A673 (cell line): ENCODE measurements at regions not wholly inside any gene's neighbourhood (a gene's known extent, or its start where the extent isn't known, plus 50 kb on each side); places are given as distances from the start of the nearest gene placed in this dataset.

Experiments
- BruUV-seq: library from RNA; stranded (reverse); fragments of 400-500 nt; replicated peaks from 2 replicates; lab custom pipeline; 2021; lab: Mats Ljungman, UMichigan
- CTCF ChIA-PET: fragments of 300-600 bp; sonication (Branson Sonifier 250); formaldehyde crosslinking; loops from one replicate; lab custom pipeline; 2022; ENCODE audit warnings: antibody characterized with exemption; lab: Charles Lee
- POLR2A ChIA-PET: fragments of 300-600 bp; sonication (Branson Sonifier 250); formaldehyde crosslinking; loops from one replicate; lab custom pipeline; 2022; ENCODE audit warnings: antibody characterized with exemption; ENCODE audit not compliant: low non-redundant PET; lab: Charles Lee
- DNase-seq: peaks from one replicate; pipeline ENCODE4 v3.0.0-alpha.2; 2015; ENCODE audit warnings: low spot score
- H3K27ac ChIP-seq: fragments of 200-600 bp; sonication (generic); 2 replicates; pipeline ENCODE4 v1.5.1; 2016; ENCODE audit warnings: mixed run types, low read depth, mild to moderate bottlenecking, mixed read lengths, antibody characterized with exemption, low read length; ENCODE audit not compliant: poor library complexity, severe bottlenecking
- H3K27me3 ChIP-seq: fragments of 200-600 bp; sonication (generic); replicated peaks from 2 replicates; pipeline ENCODE4 v1.6.1; 2017; ENCODE audit warnings: mixed run types, low read depth, mild to moderate bottlenecking, mixed read lengths, antibody characterized with exemption, low read length; ENCODE audit not compliant: insufficient read depth, poor library complexity
- H3K36me3 ChIP-seq: fragments of 200-600 bp; sonication (generic); 2 replicates; pipeline ENCODE4 v1.6.1; 2016; ENCODE audit warnings: mixed run types, mild to moderate bottlenecking, mixed read lengths, antibody characterized with exemption, low read length; ENCODE audit not compliant: insufficient read depth, poor library complexity, severe bottlenecking
- H3K4me1 ChIP-seq: fragments of 200-600 bp; sonication (generic); 2 replicates; pipeline ENCODE4 v1.6.1; 2017; ENCODE audit warnings: mixed run types, mild to moderate bottlenecking, mixed read lengths, antibody characterized with exemption, low read length; ENCODE audit not compliant: insufficient read depth, poor library complexity, severe bottlenecking
- H3K4me3 ChIP-seq: fragments of 200-600 bp; sonication (generic); 2 replicates; pipeline ENCODE4 v1.5.1; 2016; ENCODE audit warnings: low read depth, mixed run types, mild to moderate bottlenecking, mixed read lengths, low read length; ENCODE audit not compliant: poor library complexity, severe bottlenecking
- H3K9me3 ChIP-seq: fragments of 200-600 bp; sonication (generic); 2 replicates; pipeline ENCODE4 v1.6.1; 2016; ENCODE audit warnings: mixed run types, low read depth, mild to moderate bottlenecking, mixed read lengths, antibody characterized with exemption, low read length; ENCODE audit not compliant: poor library complexity, severe bottlenecking
- EZH2 ChIP-seq: fragments of 200-600 bp; sonication (generic); IDR thresholded peaks from 2 replicates; pipeline ENCODE4 v1.6.1; 2017; ENCODE audit warnings: borderline replicate concordance, low read depth, mild to moderate bottlenecking, mixed read lengths, antibody characterized with exemption, low read length; ENCODE audit not compliant: poor library complexity, severe bottlenecking
- intact Hi-C: fragments of 100-400 bp; cut with micrococcal nuclease; formaldehyde crosslinking; loops from one replicate; pipeline ENCODE4 v1.10.0; 2022; ENCODE audit not compliant: unreplicated experiment
- TF ChIP-seq, protein P1 (sequence below): fragments of 300-800, 200-600 bp; sonication (generic); conservative IDR thresholded peaks from 2 replicates; pipeline ENCODE4 v1.5.1; 2017; ENCODE audit warnings: low read depth, mild to moderate bottlenecking, antibody characterized with exemption, low read length, moderate library complexity, mixed read lengths

- no peaks in the 10 kb centered on the region for H3K9me3 ChIP-seq
- no peak for TF ChIP-seq EZH2
- TF ChIP-seq, protein P1, sequence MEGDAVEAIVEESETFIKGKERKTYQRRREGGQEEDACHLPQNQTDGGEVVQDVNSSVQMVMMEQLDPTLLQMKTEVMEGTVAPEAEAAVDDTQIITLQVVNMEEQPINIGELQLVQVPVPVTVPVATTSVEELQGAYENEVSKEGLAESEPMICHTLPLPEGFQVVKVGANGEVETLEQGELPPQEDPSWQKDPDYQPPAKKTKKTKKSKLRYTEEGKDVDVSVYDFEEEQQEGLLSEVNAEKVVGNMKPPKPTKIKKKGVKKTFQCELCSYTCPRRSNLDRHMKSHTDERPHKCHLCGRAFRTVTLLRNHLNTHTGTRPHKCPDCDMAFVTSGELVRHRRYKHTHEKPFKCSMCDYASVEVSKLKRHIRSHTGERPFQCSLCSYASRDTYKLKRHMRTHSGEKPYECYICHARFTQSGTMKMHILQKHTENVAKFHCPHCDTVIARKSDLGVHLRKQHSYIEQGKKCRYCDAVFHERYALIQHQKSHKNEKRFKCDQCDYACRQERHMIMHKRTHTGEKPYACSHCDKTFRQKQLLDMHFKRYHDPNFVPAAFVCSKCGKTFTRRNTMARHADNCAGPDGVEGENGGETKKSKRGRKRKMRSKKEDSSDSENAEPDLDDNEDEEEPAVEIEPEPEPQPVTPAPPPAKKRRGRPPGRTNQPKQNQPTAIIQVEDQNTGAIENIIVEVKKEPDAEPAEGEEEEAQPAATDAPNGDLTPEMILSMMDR, result no peak
- H3K4me1 ChIP-seq, result no peaks in the 10 kb centered on the region
- no peak overlapping the region for H3K4me3 ChIP-seq
- BruUV-seq, result no TSS peak
- H3K27ac ChIP-seq, result no peak overlapping the region
- intact Hi-C loops, result loop anchor here (1.0 kb wide), 3 partner anchors 674 to 719 kb away; no protein-coding TSS in a partner anchor
- DNase-seq, result no peak
- peaks cover 22% of the 10 kb centered on the region for H3K27me3 ChIP-seq
- H3K36me3 ChIP-seq, result no peaks in the 10 kb centered on the region
- CTCF ChIA-PET, result no interaction called here
- POLR2A ChIA-PET, result no interaction called here
These were observed 89.4 kb upstream of the ASB18 start for GRCh38 chr2:236353594-236353942.

- Histone ChIP-seq H3K27me3 (peaks cover 16% of the 10 kb centered on the region), H3K27ac (no peak overlapping the region), H3K9me3 (no peaks in the 10 kb centered on the region), H3K4me1 (no peaks in the 10 kb centered on the region), H3K4me3 (no peak overlapping the region), H3K36me3 (no peaks in the 10 kb centered on the region)
- TF ChIP-seq, protein P1, result no peak
- TF ChIP-seq EZH2, result no peak
- DNase-seq, result no peak
- intact Hi-C loops, result no loop called here
- CTCF ChIA-PET, result no interaction called here
- POLR2A ChIA-PET, result no interaction called here
- BruUV-seq, result no TSS peak
These were observed 90.1 kb upstream of the ASB18 start for GRCh38 chr2:236354056-236354940.

DNA sequence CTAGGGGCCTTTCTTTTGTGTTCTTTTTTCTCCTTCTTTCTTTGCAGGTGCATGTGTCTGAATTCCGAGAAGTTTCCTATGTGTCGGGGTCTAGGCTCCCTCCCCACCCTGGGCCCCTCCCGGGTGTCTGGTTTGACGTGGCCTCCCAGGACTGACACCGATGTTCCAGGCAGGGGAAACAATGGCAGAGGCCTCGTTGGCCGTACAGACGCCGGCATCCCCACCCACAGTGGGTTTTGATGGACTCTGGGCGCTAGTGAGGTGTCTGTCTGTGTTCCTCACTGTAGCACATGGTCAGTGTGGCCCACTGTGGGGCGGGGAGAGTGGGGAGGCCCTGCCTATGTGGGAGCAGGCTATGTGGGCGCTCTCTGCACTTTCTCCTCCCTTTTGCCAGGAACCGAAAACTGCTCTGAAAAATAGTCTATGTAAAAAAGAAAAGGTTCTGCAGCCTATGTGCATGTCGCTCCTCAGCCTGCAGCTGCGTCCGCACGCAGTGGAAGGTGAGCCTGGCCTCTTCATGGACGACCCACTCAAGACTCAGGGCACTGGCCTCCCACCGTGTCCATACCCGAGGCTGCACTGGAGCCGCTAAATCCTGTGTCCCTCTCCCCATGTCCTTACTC is 90.9 kb upstream of the ASB18 start:
- Histone ChIP-seq H3K27ac (no peak overlapping the region), H3K9me3 (no peaks in the 10 kb centered on the region), H3K27me3 (peaks cover 16% of the 10 kb centered on the region), H3K36me3 (no peaks in the 10 kb centered on the region), H3K4me3 (no peak overlapping the region), H3K4me1 (no peaks in the 10 kb centered on the region)
- no TSS peak for BruUV-seq
- intact Hi-C loops, result no loop called here
- POLR2A ChIA-PET, result no interaction called here
- CTCF ChIA-PET, result no interaction called here
- DNase-seq, result no peak
- TF ChIP-seq, protein P1, result no peak
- TF ChIP-seq EZH2, result no peak
